IPS-NIHi11 (cell line): ENCODE measurements at regions not wholly inside any gene's neighbourhood (a gene's known extent, or its start where the extent isn't known, plus 50 kb on each side); places are given as distances from the start of the nearest gene placed in this dataset.

ENCODE experiments used
- DNase-seq: peaks from one replicate; pipeline ENCODE4 v3.0.0; 2012; ENCODE audit warnings: mixed read lengths, low spot score

- DNase-seq = no peak
Observed at GRCh38 chr12:89256060-89256459, 96.2 kb downstream of the DUSP6 start.

DNA sequence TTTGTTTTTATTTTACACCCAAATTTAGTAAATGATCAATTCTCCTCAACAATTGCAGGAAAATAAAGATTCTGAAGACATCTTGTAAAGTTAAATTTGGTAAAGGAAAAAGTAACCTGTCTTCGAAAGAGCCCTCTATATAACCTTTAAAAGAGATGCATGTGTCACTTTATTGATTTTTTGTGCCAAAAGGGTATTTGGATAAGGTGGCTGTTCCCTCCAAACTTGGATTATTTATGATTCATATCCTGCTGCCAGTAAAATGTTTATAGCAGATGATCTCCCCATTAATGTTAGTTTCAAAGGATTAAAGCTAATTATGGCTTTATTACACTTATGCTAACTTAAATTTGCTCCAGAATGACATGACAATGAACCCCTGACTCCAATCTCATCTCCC lies 98.8 kb downstream of the DUSP6 start:
- DNase-seq = no peak

- DNase-seq = no peak
Observed at GRCh38 chr12:89252284-89252683, 100.0 kb downstream of the DUSP6 start.

DNA sequence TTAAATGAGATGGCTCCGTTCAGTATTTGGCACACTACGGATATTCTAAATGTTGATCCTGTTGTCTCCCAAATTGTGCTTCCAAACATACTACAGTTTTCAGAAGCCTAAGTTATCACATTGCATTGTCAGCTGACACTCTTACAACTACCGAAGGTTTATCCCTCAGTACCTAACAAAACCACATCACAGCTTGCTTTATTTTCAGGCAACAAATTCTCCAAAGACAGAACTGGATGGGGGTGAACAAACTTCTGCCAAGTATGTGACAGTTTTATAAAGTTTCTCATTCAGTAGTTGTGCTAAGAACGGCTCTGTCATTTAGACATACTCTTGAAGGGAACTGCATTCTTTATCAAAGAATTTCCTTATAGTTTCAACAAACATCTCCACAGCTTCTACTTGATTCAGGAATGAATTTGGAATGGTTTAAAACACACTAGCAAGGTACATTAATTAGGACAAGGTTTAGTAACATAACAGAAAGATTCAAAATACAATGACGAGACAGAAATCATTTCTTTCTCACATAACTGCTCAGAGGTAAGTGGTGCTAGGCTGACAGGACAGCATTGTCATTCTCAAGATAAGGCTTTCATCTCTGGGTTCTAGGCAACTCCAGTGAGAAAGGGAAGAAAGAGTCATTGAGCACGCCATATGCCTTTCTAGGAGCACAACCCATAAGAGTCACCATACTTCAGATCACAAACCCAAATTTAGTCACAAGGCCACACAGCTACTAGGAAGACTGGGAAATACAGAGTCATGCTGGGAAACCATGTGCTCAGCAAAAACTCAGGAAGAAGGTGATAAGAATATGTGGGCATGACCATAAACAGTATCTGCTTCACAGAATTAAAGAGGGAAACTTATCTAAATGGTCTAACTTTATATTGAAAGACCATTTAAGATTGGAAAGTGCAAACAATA lies 100.7 kb downstream of the DUSP6 start:
- no peak for DNase-seq

GRCh38 chr12:89250636-89251035 lies 101.7 kb downstream of the DUSP6 start:
- DNase-seq = no peak

GRCh38 chr12:89250213-89250612 lies 102.1 kb downstream of the DUSP6 start:
- DNase-seq = no peak

DNA sequence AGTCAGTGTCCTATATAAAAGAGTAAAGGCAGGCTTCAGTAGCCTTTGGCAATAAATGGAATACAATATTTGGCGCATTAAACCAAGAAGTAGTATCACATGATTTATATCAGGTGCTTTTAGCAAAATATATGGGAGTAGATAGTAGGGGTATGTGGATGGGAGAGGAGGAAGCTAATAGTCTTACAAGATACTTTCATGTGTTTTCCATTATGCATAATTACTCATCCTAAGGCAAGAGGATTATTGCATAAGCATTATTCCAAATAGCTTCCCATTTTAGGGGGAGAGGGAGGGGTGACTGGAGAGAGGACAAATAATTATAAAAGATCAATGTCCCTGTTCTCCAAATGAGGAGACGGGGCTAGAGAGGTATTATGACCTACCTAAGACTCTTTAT lies 104.3 kb downstream of the DUSP6 start:
- DNase-seq = no peak

DNA sequence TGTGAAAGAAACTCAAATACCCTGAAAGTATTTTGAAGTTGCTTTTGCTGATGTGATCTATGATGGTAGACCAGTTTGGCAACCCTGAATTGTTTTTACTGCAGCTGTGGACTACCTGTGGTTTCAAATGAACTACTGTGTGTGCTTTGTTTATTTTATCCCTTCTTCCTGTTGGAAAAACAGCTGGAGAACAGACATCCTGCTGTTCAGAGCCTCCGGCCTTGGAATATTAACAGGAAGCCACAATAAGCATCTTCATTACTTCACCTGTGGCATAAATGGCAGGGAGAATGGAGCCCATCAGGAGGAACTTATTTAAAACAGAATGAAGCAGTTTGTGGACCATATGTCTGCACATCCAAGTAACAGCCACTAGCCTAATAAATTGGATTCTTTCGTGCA lies 104.8 kb downstream of the DUSP6 start:
- peak; percentile 24 for DNase-seq

DNA sequence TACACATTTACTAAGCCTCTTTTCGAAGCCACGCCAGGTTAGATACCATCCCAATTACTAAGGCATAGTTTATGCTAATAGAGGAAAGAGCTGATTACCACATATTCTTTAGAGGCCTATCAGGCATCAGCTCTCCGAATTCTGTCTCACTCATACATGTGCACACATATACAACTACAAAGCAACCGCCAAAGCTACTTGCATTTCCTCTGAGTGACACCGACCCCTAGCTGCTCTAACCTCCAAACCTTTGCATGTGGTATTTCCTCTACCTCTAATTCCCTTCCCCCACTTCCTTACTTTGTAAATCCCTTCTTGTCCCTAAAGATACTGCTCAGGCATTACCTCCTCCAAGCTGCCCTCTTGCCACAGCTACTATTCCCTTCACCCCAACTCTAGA lies 107.2 kb downstream of the DUSP6 start:
- DNase-seq = peak; percentile 59

GRCh38 chr12:89244536-89244935 lies 107.8 kb downstream of the DUSP6 start:
- DNase-seq = no peak

DNA sequence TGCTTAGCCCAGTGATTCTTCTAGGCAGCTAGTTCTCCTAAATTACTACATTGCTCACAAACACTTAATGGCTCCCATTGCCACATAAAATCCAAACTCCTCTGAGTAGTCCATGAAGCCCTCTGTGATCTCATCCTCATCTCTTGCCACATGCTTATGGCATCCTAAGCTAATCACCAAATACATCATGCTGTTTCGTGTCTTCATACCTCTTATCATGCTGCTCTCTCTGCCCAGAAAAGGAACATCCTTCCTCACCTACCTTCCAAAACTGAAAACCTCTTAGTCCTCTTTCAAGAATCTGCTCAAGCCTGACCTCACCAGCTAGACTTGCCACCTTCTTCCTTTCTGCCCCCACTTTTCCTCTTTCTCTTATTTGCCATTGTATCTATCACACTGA lies 108.5 kb downstream of the DUSP6 start:
- DNase-seq = no peak

- no peak for DNase-seq
Observed at GRCh38 chr12:89239534-89239933, 112.8 kb downstream of the DUSP6 start.

DNA sequence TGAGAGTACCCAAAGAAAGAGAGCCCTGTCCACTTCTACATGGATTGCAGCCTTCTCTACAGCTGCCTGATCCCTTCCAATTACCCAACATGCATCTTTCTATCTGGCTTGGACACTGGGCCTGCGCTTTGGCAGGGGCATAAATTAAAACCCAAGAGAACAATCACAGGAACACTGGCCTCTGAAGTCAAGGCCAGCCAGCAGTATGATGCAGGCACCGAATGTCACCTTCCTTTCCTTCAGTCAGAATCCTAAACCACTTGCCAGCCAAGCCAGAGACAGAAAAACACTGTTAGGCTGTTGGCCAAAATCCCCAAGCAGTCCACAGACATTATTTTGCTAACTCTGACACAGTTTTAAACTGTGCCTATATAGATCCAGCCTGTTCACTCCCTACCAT lies 113.7 kb downstream of the DUSP6 start:
- no peak for DNase-seq

DNA sequence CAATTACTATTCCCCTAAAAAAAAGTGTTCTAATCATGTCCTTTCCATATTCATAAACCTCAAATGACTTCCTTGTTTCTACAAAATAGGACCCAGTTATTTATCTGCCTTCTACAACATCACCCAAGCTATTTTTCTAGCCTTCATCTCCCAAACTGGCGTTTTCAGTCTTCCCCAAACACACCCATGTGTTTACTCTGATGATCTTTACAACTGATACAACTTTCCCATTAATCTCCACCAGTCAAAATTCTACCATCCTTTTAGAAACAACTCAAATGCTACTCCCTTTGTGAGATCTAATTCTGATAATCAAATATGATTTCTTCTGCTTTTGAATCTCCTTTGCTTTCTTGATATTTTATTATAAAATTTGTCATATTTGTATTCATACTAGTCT lies 114.5 kb downstream of the DUSP6 start:
- DNase-seq = no peak

- no peak for DNase-seq
Observed at GRCh38 chr12:89236748-89237383, 115.4 kb downstream of the DUSP6 start.

- no peak for DNase-seq
Observed at GRCh38 chr12:89236237-89236636, 116.1 kb downstream of the DUSP6 start.

DNA sequence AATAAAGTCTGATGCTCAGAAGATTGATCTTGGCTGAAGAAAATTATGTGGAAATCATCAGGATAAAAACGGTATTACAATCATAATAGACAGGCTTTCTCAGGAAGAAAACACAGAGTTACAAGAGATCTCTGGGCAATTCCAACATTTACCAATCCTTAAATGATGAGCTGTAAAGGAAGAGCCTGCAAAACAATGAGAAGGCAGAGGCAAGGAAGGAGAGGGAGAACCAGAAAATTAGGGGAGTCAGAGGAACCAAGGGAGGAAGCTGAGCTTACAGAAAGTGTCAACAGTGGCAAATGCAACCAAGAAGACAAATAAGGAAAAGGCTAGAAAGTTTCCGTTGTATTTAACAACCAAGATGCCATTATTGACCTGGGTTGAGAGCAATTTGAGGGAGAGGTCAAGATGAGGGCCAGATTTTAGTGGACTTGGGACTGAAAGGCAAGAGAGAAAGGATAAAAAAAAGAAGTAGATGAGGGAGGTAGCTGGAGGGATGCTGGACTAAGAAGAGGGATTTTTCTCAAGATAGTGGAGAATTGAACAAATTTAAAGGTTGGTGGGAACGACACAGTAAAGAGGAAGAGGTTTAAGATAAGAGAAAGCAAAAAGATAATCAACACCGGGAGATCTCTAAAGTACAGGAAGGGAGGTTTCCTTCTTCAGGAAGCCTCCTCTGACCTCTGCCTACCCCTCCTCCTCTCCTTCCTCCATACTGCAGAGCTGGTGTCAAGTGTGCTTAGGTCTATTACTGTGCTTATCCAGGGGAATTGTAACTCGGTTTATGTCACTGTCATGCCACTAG lies 116.9 kb downstream of the DUSP6 start:
- no peak for DNase-seq

- no peak for DNase-seq
Observed at GRCh38 chr12:89234324-89235114, 117.8 kb downstream of the DUSP6 start.

- no peak for DNase-seq
Observed at GRCh38 chr12:89231686-89232085, 120.6 kb downstream of the DUSP6 start.

DNA sequence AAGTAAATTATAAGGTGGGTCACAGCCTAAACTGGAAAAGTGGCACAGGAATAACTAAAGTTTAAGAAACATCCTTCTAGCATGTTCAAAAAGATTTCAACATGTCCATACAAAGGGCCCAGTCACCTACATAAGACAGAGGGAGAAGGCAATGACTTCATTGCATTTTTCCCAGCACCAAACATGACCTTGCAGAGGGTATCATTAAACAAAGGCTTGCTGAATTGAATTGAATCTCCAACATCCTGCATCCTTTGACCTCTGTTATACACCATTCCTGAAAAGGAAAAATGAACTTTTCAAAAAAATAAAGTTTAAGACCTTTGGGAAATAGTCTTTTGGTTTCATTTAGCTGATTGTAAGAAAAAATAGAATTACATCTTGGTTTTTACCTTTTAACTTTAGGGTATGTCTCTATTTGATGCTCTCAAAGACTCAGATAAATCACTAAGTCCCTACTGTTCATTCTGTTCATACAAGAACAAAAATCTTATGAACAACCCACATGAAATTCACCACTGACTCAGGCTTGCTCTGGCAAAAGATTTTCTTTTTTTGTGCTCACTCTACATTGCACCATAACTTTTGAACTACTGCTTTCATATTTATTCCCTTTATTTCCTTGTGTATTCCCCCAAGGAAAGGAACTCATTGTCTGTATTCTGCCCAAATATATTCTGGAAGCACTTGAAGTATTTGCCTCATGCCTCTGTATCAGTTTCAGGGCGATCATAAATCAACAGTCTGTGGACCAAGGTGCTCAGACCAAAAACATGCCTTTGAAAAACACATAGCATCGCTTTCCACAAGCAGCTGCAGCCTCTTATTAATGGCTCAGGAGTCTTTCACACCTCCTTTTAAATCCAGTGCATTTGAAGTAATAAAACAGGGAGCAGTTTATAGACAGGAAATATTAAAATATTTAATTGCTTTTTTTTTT lies 121.7 kb downstream of the DUSP6 start:
- DNase-seq = no peak

DNA sequence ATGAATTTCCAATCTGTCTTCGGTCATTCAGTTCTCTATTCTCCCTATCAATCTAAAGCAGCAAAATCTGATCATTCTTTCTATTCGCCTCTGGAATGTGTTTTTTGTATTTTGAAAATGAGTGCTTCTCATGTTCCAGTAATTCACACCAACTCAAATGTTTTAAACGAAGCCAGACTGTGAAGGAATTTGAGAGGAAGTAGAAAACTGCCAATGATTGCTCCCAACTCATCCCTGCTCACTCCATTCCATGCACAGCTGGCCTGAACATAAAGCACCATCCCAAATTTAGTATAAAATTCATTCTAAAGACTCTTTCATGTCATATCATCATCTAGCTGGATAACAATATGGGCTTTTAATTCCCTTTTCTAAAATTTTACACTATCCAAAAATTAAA lies 123.8 kb downstream of the DUSP6 start:
- no peak for DNase-seq
